ENCODE measurements at regions not wholly inside any gene's neighbourhood (a gene's known extent, or its start where the extent isn't known, plus 50 kb on each side); places are given as distances from the start of the nearest gene placed in this dataset.

- TF ChIP-seq ZBTB34 (CRISPR knock-in tag; IDR thresholded peaks at IDR 0.05): no peak
- no peak for TF ChIP-seq ZNF668 (CRISPR knock-in tag; IDR thresholded peaks at IDR 0.05)
- TF ChIP-seq ZNF592 (IDR thresholded peaks at IDR 0.05): no peak
Observed at GRCh38 chr2:106579750-106580197, 92.6 kb downstream of the CD8B2 start (continued).

- BruUV-seq (replicated peaks): no TSS peak
- no peak overlapping the region for H3K4me3 ChIP-seq
- no peaks in the 10 kb centered on the region for H3K79me2 ChIP-seq (ENCODE audit: control insufficient read depth, insufficient read depth, low read length)
- no peak for FAIRE-seq
- ATAC-seq: no peak
- no peak overlapping the region for H2AFZ ChIP-seq (ENCODE audit: low read depth, low read length)
- no peak overlapping the region for H3K4me2 ChIP-seq (ENCODE audit: insufficient read depth, low read length)
- H3K27me3 ChIP-seq (ENCODE audit: control insufficient read depth in 2 of 2, insufficient read depth in 2 of 2, low read length in 2 of 2): peaks cover 10 to 32% of the 10 kb centered on the region in 2 experiments; a peak in 4 of 5 replicates
- ChIA-PET POLR2A (no interaction called here), CTCF (ENCODE audit: low intra/inter-chr PET ratio) (no interaction called here)
- no peaks in the 10 kb centered on the region for H3K9me3 ChIP-seq (replicated peaks; ENCODE audit: control insufficient read depth, insufficient read depth, low read depth, low read length)
- H3K27ac ChIP-seq (ENCODE audit: extremely low read depth, low read depth, low read length): no peak overlapping the region
- no peak for DNase-seq (ENCODE audit: extremely low read depth in 1 of 4, low spot score in 3 of 4)
- H3K9ac ChIP-seq (ENCODE audit: insufficient read depth in 1 of 2, low read depth in 2 of 2, low read length in 2 of 2): no peak overlapping the region
- peaks cover 0 to 3% of the 10 kb centered on the region in 2 experiments; a peak in 1 of 5 replicates for H3K4me1 ChIP-seq (replicated peaks in 1 of 2; ENCODE audit: control insufficient read depth in 2 of 2, insufficient read depth in 2 of 2, low read length in 2 of 2)
- WGBS (ENCODE audit: insufficient coverage, low coverage, missing lambda C conversion rate): 0% methylated on average over 4 of the region's 5 CpGs
- in situ Hi-C loops (cut with MboI) (no loop called here), intact Hi-C loops (cut with micrococcal nuclease) (no loop called here)
- H3K36me3 ChIP-seq (ENCODE audit: control insufficient read depth, insufficient read depth, low read length): no peaks in the 10 kb centered on the region
- no peaks in the 10 kb centered on the region for H4K20me1 ChIP-seq (replicated peaks; ENCODE audit: control insufficient read depth, insufficient read depth, low read length)
- H3K9me1 ChIP-seq (ENCODE audit: control insufficient read depth, insufficient read depth, low read length): no peaks in the 10 kb centered on the region
- no peak for TF ChIP-seq ZNF586 (CRISPR knock-in tag; conservative IDR thresholded peaks at IDR 0.05)
- TF ChIP-seq CHD1 (IDR thresholded peaks at IDR 0.05; ENCODE audit: low read length): no peak
- TF ChIP-seq CSDE1 (IDR thresholded peaks at IDR 0.05): no peak
- no peak for TF ChIP-seq NFRKB (IDR thresholded peaks at IDR 0.05; ENCODE audit: low read depth)
- TF ChIP-seq RAD51 (IDR thresholded peaks at IDR 0.05; ENCODE audit: borderline replicate concordance, low read depth): no peak
- TF ChIP-seq ZNF280B (CRISPR knock-in tag; IDR thresholded peaks at IDR 0.05): no peak
- no peak for TF ChIP-seq FOXM1 (IDR thresholded peaks at IDR 0.05; ENCODE audit: low read depth)
- TF ChIP-seq FOXM1 (CRISPR knock-in tag; IDR thresholded peaks at IDR 0.05; ENCODE audit: low read depth): no peak
- TF ChIP-seq THRAP3 (IDR thresholded peaks at IDR 0.05; ENCODE audit: borderline replicate concordance): no peak
Observed at GRCh38 chr2:106580241-106580640, 93.1 kb downstream of the CD8B2 start.

Measured in K562 (cell line).